H9 (cell line): ENCODE measurements at regions not wholly inside any gene's neighbourhood (a gene's known extent, or its start where the extent isn't known, plus 50 kb on each side); places are given as distances from the start of the nearest gene placed in this dataset.

Source experiments
- DNase-seq: peaks from one replicate; pipeline ENCODE4 v3.0.0-alpha.2; 2017
- H2AFZ ChIP-seq: one replicate; pipeline ENCODE4 v1.6.1; 2013; ENCODE audit warnings: mild to moderate bottlenecking, low read length, control low read depth, moderate library complexity
- H2AK5ac ChIP-seq: 2 replicates; pipeline ENCODE4 v1.6.1; 2013; ENCODE audit warnings: low read length, control low read depth, mixed read lengths; ENCODE audit not compliant: insufficient read length
- H2BK120ac ChIP-seq: one replicate; pipeline ENCODE4 v1.6.1; 2013; ENCODE audit warnings: low read depth, mild to moderate bottlenecking, low read length, control low read depth, inconsistent platforms; ENCODE audit not compliant: poor library complexity, severe bottlenecking
- H2BK12ac ChIP-seq: 2 replicates; pipeline ENCODE4 v1.6.1; 2013; ENCODE audit warnings: low read length, control low read depth, mixed read lengths, low read depth; ENCODE audit not compliant: insufficient read length
- H2BK15ac ChIP-seq: 2 replicates; pipeline ENCODE4 v1.6.1; 2013; ENCODE audit warnings: low read depth, low read length, control low read depth
- H2BK20ac ChIP-seq: one replicate; pipeline ENCODE4 v1.6.1; 2013; ENCODE audit warnings: low read depth, mild to moderate bottlenecking, low read length, control low read depth, inconsistent platforms; ENCODE audit not compliant: poor library complexity, severe bottlenecking
- H2BK5ac ChIP-seq: 2 replicates; pipeline ENCODE4 v1.6.1; 2013; ENCODE audit warnings: low read length, control low read depth, mixed read lengths; ENCODE audit not compliant: insufficient read length
- H3K14ac ChIP-seq: 2 replicates; pipeline ENCODE4 v1.6.1; 2013; ENCODE audit warnings: low read length, control low read depth; ENCODE audit not compliant: insufficient read depth
- H3K18ac ChIP-seq: 2 replicates; pipeline ENCODE4 v1.6.1; 2013; ENCODE audit warnings: low read depth, mild to moderate bottlenecking, mixed read lengths, low read length, control low read depth; ENCODE audit not compliant: insufficient read length
- H3K23ac ChIP-seq: 2 replicates; pipeline ENCODE4 v1.6.1; 2013; ENCODE audit warnings: low read length, control low read depth, mixed read lengths, low read depth; ENCODE audit not compliant: insufficient read length
- H3K23me2 ChIP-seq: 2 replicates; pipeline ENCODE4 v1.6.1; 2013; ENCODE audit warnings: low read depth, mild to moderate bottlenecking, mixed read lengths, low read length, control low read depth; ENCODE audit not compliant: insufficient read length, poor library complexity, severe bottlenecking
- H3K27ac ChIP-seq: 2 replicates; pipeline ENCODE4 v1.5.1; 2013; ENCODE audit warnings: low read length, control low read depth, mixed read lengths, low read depth; ENCODE audit not compliant: insufficient read length
- H3K27me3 ChIP-seq: 2 replicates; pipeline ENCODE4 v1.6.1; 2013; ENCODE audit warnings: low read length, control low read depth, inconsistent platforms; ENCODE audit not compliant: insufficient read depth
- H3K4ac ChIP-seq: 2 replicates; pipeline ENCODE4 v1.6.1; 2013; ENCODE audit warnings: low read depth, mild to moderate bottlenecking, control low read depth, inconsistent platforms, low read length, moderate library complexity
- H3K4me1 ChIP-seq: 2 replicates; pipeline ENCODE4 v1.6.1; 2013; ENCODE audit warnings: low read length, control low read depth, inconsistent platforms; ENCODE audit not compliant: insufficient read depth
- H3K4me2 ChIP-seq: 2 replicates; pipeline ENCODE4 v1.6.1; 2013; ENCODE audit warnings: low read length, control low read depth, mixed read lengths; ENCODE audit not compliant: insufficient read length, insufficient read depth
- H3K56ac ChIP-seq: 2 replicates; pipeline ENCODE4 v1.6.1; 2013; ENCODE audit warnings: low read depth, mild to moderate bottlenecking, mixed read lengths, low read length, control low read depth; ENCODE audit not compliant: insufficient read length
- H3K79me1 ChIP-seq: 2 replicates; pipeline ENCODE4 v1.6.1; 2013; ENCODE audit warnings: low read depth, mild to moderate bottlenecking, moderate library complexity, low read length, control low read depth, inconsistent platforms; ENCODE audit not compliant: insufficient read depth, poor library complexity, severe bottlenecking
- H3K79me2 ChIP-seq: 2 replicates; pipeline ENCODE4 v1.6.1; 2013; ENCODE audit warnings: low read length, control low read depth, inconsistent platforms; ENCODE audit not compliant: insufficient read depth
- H3K9ac ChIP-seq: 2 replicates; pipeline ENCODE4 v1.6.1; 2013; ENCODE audit warnings: low read length, control low read depth, mixed read lengths; ENCODE audit not compliant: insufficient read length; ENCODE audit errors: extremely low read depth
- H3K9me3 ChIP-seq: one replicate; pipeline ENCODE4 v1.6.1; 2013; ENCODE audit warnings: low read depth, low read length, inconsistent platforms; ENCODE audit not compliant: control insufficient read depth
- H3T11ph ChIP-seq: one replicate; pipeline ENCODE4 v1.6.1; 2013; ENCODE audit warnings: mild to moderate bottlenecking, low read length, control low read depth, inconsistent platforms
- H4K20me1 ChIP-seq: one replicate; pipeline ENCODE4 v1.6.1; 2013; ENCODE audit not compliant: control insufficient read depth, insufficient read length, insufficient read depth
- H4K5ac ChIP-seq: 2 replicates; pipeline ENCODE4 v1.6.1; 2013; ENCODE audit warnings: low read depth, mild to moderate bottlenecking, mixed read lengths, low read length, control low read depth; ENCODE audit not compliant: insufficient read length
- H4K8ac ChIP-seq: replicated peaks from 2 replicates; pipeline ENCODE4 v1.6.1; 2013; ENCODE audit warnings: low read length, control low read depth, mixed read lengths, low read depth; ENCODE audit not compliant: insufficient read length
- H4K91ac ChIP-seq: 2 replicates; pipeline ENCODE4 v1.6.1; 2013; ENCODE audit warnings: low read depth, mild to moderate bottlenecking, moderate library complexity, mixed read lengths, low read length, control low read depth; ENCODE audit not compliant: insufficient read length
- H3K27ac Mint-ChIP-seq, 3 experiments: 2 replicates in 2 of 3; 3 replicates in 1 of 3; pipeline ENCODE4 v1.8.0; 2020 to 2021; ENCODE audit warnings: mixed read lengths in 3 of 3, mild to moderate bottlenecking in 1 of 3, moderate library complexity in 1 of 3
- H3K27me3 Mint-ChIP-seq: 2 replicates; pipeline ENCODE4 v1.8.0; 2021; ENCODE audit warnings: low read depth, mild to moderate bottlenecking, moderate library complexity, mixed read lengths
- H3K36me3 Mint-ChIP-seq, 3 experiments: 2 replicates in 2 of 3; 3 replicates in 1 of 3; pipeline ENCODE4 v1.8.0; 2020 to 2021; ENCODE audit warnings: low read depth in 3 of 3, mixed read lengths in 3 of 3; ENCODE audit not compliant: insufficient read depth in 1 of 3
- H3K4me1 Mint-ChIP-seq, 2 experiments: 2 replicates each; pipeline ENCODE4 v1.8.0; 2020; ENCODE audit warnings: mixed read lengths in 2 of 2
- H3K4me3 Mint-ChIP-seq, 2 experiments: 2 replicates in 1 of 2; 3 replicates in 1 of 2; pipeline ENCODE4 v1.8.0; 2020 to 2021; ENCODE audit warnings: mild to moderate bottlenecking in 2 of 2, mixed read lengths in 2 of 2, moderate library complexity in 1 of 2
- H3K9me3 Mint-ChIP-seq, 2 experiments: 2 replicates in 1 of 2; 3 replicates in 1 of 2; pipeline ENCODE4 v1.8.0; 2020; ENCODE audit warnings: mild to moderate bottlenecking in 2 of 2, mixed read lengths in 2 of 2, moderate library complexity in 1 of 2
- whole genome bisulfite sequencing: extraction: QIAGEN DNeasy Blood & Tissue Kit; methylation state at CpG from one replicate; pipeline ENCODE4 v1.1.7; 2013; ENCODE audit warnings: missing lambda C conversion rate, low lambda C conversion rate, mixed read lengths; ENCODE audit not compliant: insufficient read length; ENCODE audit errors: extremely low coverage; 5-methylcytosine and 5-hydroxymethylcytosine counted together
- TF ChIP-seq, protein P1 (sequence below): fragments of 200-600 bp; sonication (generic); conservative IDR thresholded peaks from 3 replicates; pipeline ENCODE4 v1.8.0; 2021; ENCODE audit warnings: antibody characterized with exemption, mild to moderate bottlenecking

DNA sequence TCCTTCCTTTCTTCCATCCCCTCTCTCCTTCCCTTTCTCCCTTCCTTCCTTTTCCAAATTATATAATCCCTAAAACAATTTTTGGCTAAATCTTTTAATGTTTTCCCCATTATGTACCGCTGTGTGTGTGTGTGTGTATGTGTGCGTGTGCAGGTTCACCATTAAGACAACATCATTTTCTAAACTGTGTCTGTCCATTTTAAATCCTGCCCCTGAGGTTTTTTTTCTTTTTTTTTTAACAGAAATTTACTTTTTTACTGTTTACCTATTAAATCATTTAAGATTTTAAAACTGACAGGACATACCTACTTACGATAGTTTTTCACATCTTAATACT, 366.3 kb upstream of the EPHA7 start:
- Histone ChIP-seq H2BK15ac (no peak overlapping the region), H2AK5ac (no peak overlapping the region), H3K23me2 (no peaks in the 10 kb centered on the region), H2BK12ac (no peak overlapping the region), H3K79me2 (no peaks in the 10 kb centered on the region), H3K27me3 (no peaks in the 10 kb centered on the region), H3K9me3 (no peaks in the 10 kb centered on the region), H2BK5ac (peak overlapping the region; percentile 75), H3K4me1 (peaks cover 10% of the 10 kb centered on the region; the same call in 1 of the 2 replicates), H3K9ac (no peak overlapping the region), H2BK120ac (no peak overlapping the region), H4K8ac (no peak overlapping the region), H3T11ph (no peak overlapping the region), H3K4ac (no peak overlapping the region), H3K56ac (no peak overlapping the region), H2BK20ac (no peak overlapping the region), H4K5ac (no peak overlapping the region), H4K20me1 (no peaks in the 10 kb centered on the region), H3K14ac (no peak overlapping the region), H2AFZ (no peak overlapping the region), H3K27ac (peak overlapping the region; percentile 67), H3K4me2 (no peak overlapping the region), H4K91ac (no peak overlapping the region), H3K23ac (no peak overlapping the region), H3K79me1 (no peaks in the 10 kb centered on the region), H3K18ac (no peak overlapping the region)
- peak overlapping the region; percentile 2 to 16; a peak in 2 of 5 replicates for H3K4me3 Mint-ChIP-seq
- peaks cover 52 to 62% of the 10 kb centered on the region in 2 experiments for H3K4me1 Mint-ChIP-seq
- H3K27me3 Mint-ChIP-seq, result no peaks in the 10 kb centered on the region
- no peak for DNase-seq
- WGBS, result no CpG with 5 or more reads among the region's 3 CpGs
- no peaks in the 10 kb centered on the region for H3K9me3 Mint-ChIP-seq
- H3K27ac Mint-ChIP-seq, result peak overlapping the region; percentile 95 to 99 (median 99)
- TF ChIP-seq, protein P1, sequence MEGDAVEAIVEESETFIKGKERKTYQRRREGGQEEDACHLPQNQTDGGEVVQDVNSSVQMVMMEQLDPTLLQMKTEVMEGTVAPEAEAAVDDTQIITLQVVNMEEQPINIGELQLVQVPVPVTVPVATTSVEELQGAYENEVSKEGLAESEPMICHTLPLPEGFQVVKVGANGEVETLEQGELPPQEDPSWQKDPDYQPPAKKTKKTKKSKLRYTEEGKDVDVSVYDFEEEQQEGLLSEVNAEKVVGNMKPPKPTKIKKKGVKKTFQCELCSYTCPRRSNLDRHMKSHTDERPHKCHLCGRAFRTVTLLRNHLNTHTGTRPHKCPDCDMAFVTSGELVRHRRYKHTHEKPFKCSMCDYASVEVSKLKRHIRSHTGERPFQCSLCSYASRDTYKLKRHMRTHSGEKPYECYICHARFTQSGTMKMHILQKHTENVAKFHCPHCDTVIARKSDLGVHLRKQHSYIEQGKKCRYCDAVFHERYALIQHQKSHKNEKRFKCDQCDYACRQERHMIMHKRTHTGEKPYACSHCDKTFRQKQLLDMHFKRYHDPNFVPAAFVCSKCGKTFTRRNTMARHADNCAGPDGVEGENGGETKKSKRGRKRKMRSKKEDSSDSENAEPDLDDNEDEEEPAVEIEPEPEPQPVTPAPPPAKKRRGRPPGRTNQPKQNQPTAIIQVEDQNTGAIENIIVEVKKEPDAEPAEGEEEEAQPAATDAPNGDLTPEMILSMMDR, result no peak
- peaks cover 0 to 5% (median 3%) of the 10 kb centered on the region in 3 experiments; a peak in 3 of 7 replicates for H3K36me3 Mint-ChIP-seq
